Upper lobe of left lung (tissue), 6 donors: ENCODE measurements at regions not wholly inside any gene's neighbourhood (a gene's known extent, or its start where the extent isn't known, plus 50 kb on each side); places are given as distances from the start of the nearest gene placed in this dataset.

Experiments used
- ATAC-seq, 2 donors: fragments of 200-7000 bp; cut with Tn5 transposase; one replicate each; pipeline ENCODE4 v1.9.1; 2022; ENCODE audit warnings: mild to moderate bottlenecking in 2 of 2, moderate library complexity in 2 of 2; ENCODE audit not compliant: low FRiP score in 2 of 2
- DNase-seq, 2 donors: peaks; one replicate each; pipeline ENCODE4 v3.0.0-alpha.2; 2019 to 2020
- H3K27ac ChIP-seq, 4 donors: fragments of 200-600 bp; sonication (generic); one replicate each; pipeline ENCODE4 v1.5.1; 2016 to 2019
- H3K27me3 ChIP-seq, 4 donors: fragments of 200-600 bp; sonication (generic); one replicate each; pipeline ENCODE4 v1.5.1; 2017 to 2019
- H3K36me3 ChIP-seq, 4 donors: fragments of 200-600 bp; sonication (generic); one replicate each; pipeline ENCODE4 v1.5.1; 2016 to 2019
- H3K4me1 ChIP-seq, 4 donors: fragments of 200-600 bp; sonication (generic); one replicate each; pipeline ENCODE4 v1.5.1; 2018 to 2019
- H3K4me3 ChIP-seq, 4 donors: fragments of 200-600 bp; sonication (generic); one replicate each; pipeline ENCODE4 v1.5.1; 2017 to 2019; ENCODE audit warnings: mild to moderate bottlenecking in 2 of 4, moderate library complexity in 1 of 4
- H3K9me3 ChIP-seq, 4 donors: fragments of 200-600 bp; sonication (generic); one replicate each; pipeline ENCODE4 v1.5.1; 2018 to 2019
- CTCF ChIP-seq, 6 experiments: fragments of 450-650 bp in 4 of 6; fragments of 200-600 bp in 2 of 6; sonication (generic) in 2 of 6; IDR thresholded peaks; one replicate each; pipeline ENCODE4 v1.5.1; 2016 to 2019; ENCODE audit warnings: antibody characterized with exemption in 6 of 6
- EP300 ChIP-seq, 4 donors: sonication (generic); formaldehyde crosslinking; IDR thresholded peaks; one replicate each; pipeline ENCODE4 v1.5.1; 2017; ENCODE audit warnings: antibody characterized with exemption in 4 of 4, control low read depth in 2 of 4
- POLR2A ChIP-seq, 4 donors: fragments of 450-650 bp; IDR thresholded peaks; one replicate each; pipeline ENCODE4 v1.5.1; 2016 to 2017; ENCODE audit warnings: antibody characterized with exemption in 4 of 4, mild to moderate bottlenecking in 2 of 4
- POLR2AphosphoS5 ChIP-seq, 2 donors: sonication (generic); formaldehyde crosslinking; IDR thresholded peaks; one replicate each; pipeline ENCODE4 v1.5.1; 2017; ENCODE audit warnings: antibody characterized with exemption in 2 of 2
- WGBS, 2 donors: methylation state at CpG; one replicate each; pipeline ENCODE4 v1.1.5; 2017 to 2018; 5-methylcytosine and 5-hydroxymethylcytosine counted together
- donor health status: DM: no; HTN: no; CAD: no; lungs with moderate emphysema.
- donor health status: DM: no; HTN: yes; CAD: no; lungs with severe emphysema.

GRCh38 chr4:186775902-186776301, 52.2 kb upstream of the FAT1 start:
- no peak overlapping the region for H3K4me3 ChIP-seq
- no peaks in the 10 kb centered on the region for H3K27me3 ChIP-seq
- ATAC-seq = no peak
- H3K27ac ChIP-seq = no peak overlapping the region
- WGBS, 2 donors = 82 to 89% methylated on average over 2 of the region's 2 CpGs
- no peaks in the 10 kb centered on the region for H3K36me3 ChIP-seq
- DNase-seq = no peak
- TF ChIP-seq CTCF (IDR thresholded peaks at IDR 0.05) (no peak), EP300 (IDR thresholded peaks at IDR 0.05) (no peak), POLR2AphosphoS5 (IDR thresholded peaks at IDR 0.05) (no peak), POLR2A (IDR thresholded peaks at IDR 0.05) (no peak)
- H3K4me1 ChIP-seq = no peaks in the 10 kb centered on the region
- H3K9me3 ChIP-seq = no peaks in the 10 kb centered on the region

- H3K9me3 ChIP-seq = no peaks in the 10 kb centered on the region
- H3K4me3 ChIP-seq = no peak overlapping the region
- no peak overlapping the region for H3K27ac ChIP-seq
- no peaks in the 10 kb centered on the region for H3K4me1 ChIP-seq
- no peak for ATAC-seq
- H3K27me3 ChIP-seq = no peaks in the 10 kb centered on the region
- TF ChIP-seq POLR2A (IDR thresholded peaks at IDR 0.05) = no peak
- no peak for TF ChIP-seq POLR2AphosphoS5 (IDR thresholded peaks at IDR 0.05)
- DNase-seq = no peak
- WGBS, 2 donors = 94 to 97% methylated on average over 7 of the region's 7 CpGs
- H3K36me3 ChIP-seq = no peaks in the 10 kb centered on the region
These were observed 54.5 kb upstream of the FAT1 start for GRCh38 chr4:186778134-186778533.

GRCh38 chr4:186780291-186781031, 56.8 kb upstream of the FAT1 start:
- Histone ChIP-seq H3K27me3 (no peaks in the 10 kb centered on the region), H3K36me3 (no peaks in the 10 kb centered on the region), H3K4me3 (no peak overlapping the region), H3K9me3 (no peaks in the 10 kb centered on the region), H3K4me1 (no peaks in the 10 kb centered on the region), H3K27ac (no peak overlapping the region)
- TF ChIP-seq POLR2A (IDR thresholded peaks at IDR 0.05) (no peak), CTCF (IDR thresholded peaks at IDR 0.05) (no peak)
- no peak for ATAC-seq
- DNase-seq = no peak
- 59 to 80% methylated on average over 4 of the region's 4 CpGs for WGBS, 2 donors

- no peaks in the 10 kb centered on the region for H3K36me3 ChIP-seq
These were observed 57.6 kb upstream of the FAT1 start for GRCh38 chr4:186781032-186781917.

More at GRCh38 chr4:186781032-186781917, 57.6 kb upstream of the FAT1 start:
- Histone ChIP-seq H3K27me3 (no peaks in the 10 kb centered on the region), H3K9me3 (no peaks in the 10 kb centered on the region), H3K4me1 (no peaks in the 10 kb centered on the region), H3K27ac (no peak overlapping the region), H3K4me3 (no peak overlapping the region)
- no peak for TF ChIP-seq CTCF (IDR thresholded peaks at IDR 0.05)
- no peak for TF ChIP-seq POLR2A (IDR thresholded peaks at IDR 0.05)
- no peak for TF ChIP-seq POLR2AphosphoS5 (IDR thresholded peaks at IDR 0.05)
- no peak for TF ChIP-seq EP300 (IDR thresholded peaks at IDR 0.05)
- DNase-seq = no peak
- ATAC-seq = no peak
- WGBS, 2 donors = 77% methylated on average over 6 of the region's 6 CpGs
